ENCODE measurements at regions not wholly inside any gene's neighbourhood (a gene's known extent, or its start where the extent isn't known, plus 50 kb on each side); places are given as distances from the start of the nearest gene placed in this dataset.
"Not testable (repeated sequence)": the region's sequence is repeated elsewhere in the genome, so short reads cannot be mapped to it uniquely, and the experiment has no call there.

DNA sequence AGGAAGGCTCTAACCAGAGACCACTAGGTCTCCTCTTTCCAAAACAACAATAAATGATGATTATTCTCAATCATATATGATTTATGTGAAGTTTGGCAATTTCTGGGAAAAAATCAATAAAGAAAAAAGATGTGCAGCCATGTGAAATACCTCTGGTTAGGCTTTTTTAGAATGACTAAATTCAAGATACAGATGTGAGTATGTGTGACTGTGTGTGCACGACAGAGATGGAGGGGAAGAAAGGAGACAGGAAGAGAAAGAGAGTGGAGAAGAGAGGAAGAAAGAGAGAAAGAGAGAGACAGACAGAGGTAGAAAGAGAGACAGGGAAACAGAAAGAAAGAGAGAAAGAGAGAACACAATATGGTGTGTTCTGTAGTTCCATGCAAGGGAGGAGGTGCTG lies 558.6 kb upstream of the CDH5 start:
- TF ChIP-seq EZH2 (IDR thresholded peaks at IDR 0.05; ENCODE audit: borderline replicate concordance, insufficient read depth, low read depth, low read length, poor library complexity, severe bottlenecking), result no peak
- TF ChIP-seq CTCF (IDR thresholded peaks at IDR 0.05), result no peak
- Histone ChIP-seq H2AFZ (ENCODE audit: insufficient read depth, low read depth, low read length, poor library complexity, severe bottlenecking) (no peak overlapping the region), H3K4me3 (ENCODE audit: control extremely low read depth in 1 of 5, extremely low read depth in 1 of 5, insufficient read depth in 1 of 5, low read depth in 2 of 5, low read length in 4 of 5) (no peak overlapping the region), H3K4me1 (ENCODE audit: control insufficient read depth in 2 of 2, insufficient read depth in 2 of 2, low read length in 2 of 2) (no peaks in the 10 kb centered on the region), H3K9ac (ENCODE audit: low read length) (no peak overlapping the region), H3K27ac (ENCODE audit: low read length in 2 of 2) (no peak overlapping the region), H3K79me2 (ENCODE audit: control insufficient read depth, insufficient read depth, low read length) (no peaks in the 10 kb centered on the region), H3K27me3 (replicated peaks in 1 of 4; ENCODE audit: control extremely low read depth in 1 of 4, control insufficient read depth in 3 of 4, insufficient read depth in 4 of 4, low read length in 3 of 4) (no peaks in the 10 kb centered on the region), H4K20me1 (ENCODE audit: control insufficient read depth, insufficient read depth, low read length, poor library complexity, severe bottlenecking) (no peaks in the 10 kb centered on the region), H3K9me3 (ENCODE audit: control extremely low read depth in 1 of 3, control insufficient read depth in 2 of 3, insufficient read depth in 1 of 3, low read length in 2 of 3) (no peaks in the 10 kb centered on the region), H3K36me3 (replicated peaks in 1 of 2; ENCODE audit: control extremely low read depth in 1 of 2, control insufficient read depth in 1 of 2, extremely low read depth in 1 of 2, insufficient read depth in 2 of 2, low read length in 1 of 2) (no peaks in the 10 kb centered on the region), H3K4me2 (replicated peaks; ENCODE audit: low read depth, low read length, poor library complexity, severe bottlenecking) (no peak overlapping the region)
- 50% methylated on average over 1 of the region's 1 CpG for WGBS (ENCODE audit: insufficient coverage)
- H3K27me3 Mint-ChIP-seq, result no peaks in the 10 kb centered on the region
- H3K4me1 Mint-ChIP-seq, result no peaks in the 10 kb centered on the region
- ATAC-seq (ENCODE audit: low read depth) (no peak), DNase-seq (no peak)
- no peak overlapping the region for H3K4me3 Mint-ChIP-seq
- intact Hi-C loops (cut with micrococcal nuclease), result no loop called here
- POLR2A ChIA-PET, result no interaction called here
- no peak overlapping the region for H3K27ac Mint-ChIP-seq
- CTCF ChIA-PET, result no interaction called here
- H3K9me3 Mint-ChIP-seq (ENCODE audit: insufficient read depth), result peaks cover 2% of the 10 kb centered on the region

- H3K4me1 ChIP-seq (ENCODE audit: control insufficient read depth in 2 of 2, insufficient read depth in 2 of 2, low read length in 2 of 2); H4K20me1 ChIP-seq (ENCODE audit: control insufficient read depth, insufficient read depth, low read length, poor library complexity, severe bottlenecking); POLR2A ChIA-PET; H3K27me3 Mint-ChIP-seq; intact Hi-C loops (cut with micrococcal nuclease); H3K4me2 ChIP-seq (replicated peaks; ENCODE audit: low read depth, low read length, poor library complexity, severe bottlenecking); H2AFZ ChIP-seq (ENCODE audit: insufficient read depth, low read depth, low read length, poor library complexity, severe bottlenecking); H3K27ac Mint-ChIP-seq; H3K9me3 Mint-ChIP-seq (ENCODE audit: insufficient read depth); H3K79me2 ChIP-seq (ENCODE audit: control insufficient read depth, insufficient read depth, low read length); H3K27ac ChIP-seq (ENCODE audit: low read length in 2 of 2); ATAC-seq (ENCODE audit: low read depth); DNase-seq; H3K4me3 Mint-ChIP-seq; H3K9ac ChIP-seq (ENCODE audit: low read length); H3K27me3 ChIP-seq (replicated peaks in 1 of 4; ENCODE audit: control extremely low read depth in 1 of 4, control insufficient read depth in 3 of 4, insufficient read depth in 4 of 4, low read length in 3 of 4); H3K36me3 ChIP-seq (replicated peaks in 1 of 2; ENCODE audit: control extremely low read depth in 1 of 2, control insufficient read depth in 1 of 2, extremely low read depth in 1 of 2, insufficient read depth in 2 of 2, low read length in 1 of 2); CTCF ChIA-PET; H3K4me1 Mint-ChIP-seq; H3K9me3 ChIP-seq (ENCODE audit: control extremely low read depth in 1 of 3, control insufficient read depth in 2 of 3, insufficient read depth in 1 of 3, low read length in 2 of 3); H3K4me3 ChIP-seq (ENCODE audit: control extremely low read depth in 1 of 5, extremely low read depth in 1 of 5, insufficient read depth in 1 of 5, low read depth in 2 of 5, low read length in 4 of 5): not testable (repeated sequence)
Observed at GRCh38 chr16:65805704-65806103, 560.8 kb upstream of the CDH5 start.
